D721Med (cell line): ENCODE measurements at regions not wholly inside any gene's neighbourhood (a gene's known extent, or its start where the extent isn't known, plus 50 kb on each side); places are given as distances from the start of the nearest gene placed in this dataset.

Experiments used
- DNase-seq: peaks from one replicate; pipeline ENCODE4 v3.0.0; 2011; ENCODE audit warnings: low spot score; ENCODE audit not compliant: insufficient read length
- FAIRE-seq: peaks from 2 replicates; lab custom pipeline; 2011; peaks lifted over from hg19 to GRCh38; lab: Jason Lieb, UNC
- CTCF ChIP-seq: IDR thresholded peaks from 2 replicates; pipeline ENCODE4 v1.5.1; 2012; ENCODE audit warnings: mild to moderate bottlenecking, control low read depth; ENCODE audit not compliant: insufficient read depth; ENCODE audit errors: missing control alignments

DNA sequence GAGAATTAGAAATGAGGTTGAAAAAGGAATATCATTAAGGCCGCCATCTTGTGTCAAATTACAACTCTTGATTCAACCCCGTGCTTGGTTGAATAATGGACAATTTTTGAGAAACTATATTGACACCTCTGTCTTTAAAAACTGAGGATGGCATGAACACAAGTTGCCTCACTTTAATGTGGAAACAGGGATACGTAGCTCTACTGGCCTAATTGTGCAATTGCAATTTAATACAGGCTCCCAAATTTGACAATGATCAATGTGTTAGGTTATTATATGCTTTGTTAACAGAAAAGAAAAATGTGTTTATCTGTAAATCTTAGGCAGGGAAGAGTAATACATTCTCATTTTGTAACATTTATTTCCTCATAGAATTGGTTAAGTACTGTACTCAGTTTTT is 77.1 kb upstream of the MCTP2 start:
- no peak for TF ChIP-seq CTCF
- FAIRE-seq, result no peak
- DNase-seq, result no peak

- no peak for TF ChIP-seq CTCF
- no peak for FAIRE-seq
- DNase-seq, result no peak
Observed at GRCh38 chr15:94145046-94145445, 86.3 kb upstream of the MCTP2 start.

DNA sequence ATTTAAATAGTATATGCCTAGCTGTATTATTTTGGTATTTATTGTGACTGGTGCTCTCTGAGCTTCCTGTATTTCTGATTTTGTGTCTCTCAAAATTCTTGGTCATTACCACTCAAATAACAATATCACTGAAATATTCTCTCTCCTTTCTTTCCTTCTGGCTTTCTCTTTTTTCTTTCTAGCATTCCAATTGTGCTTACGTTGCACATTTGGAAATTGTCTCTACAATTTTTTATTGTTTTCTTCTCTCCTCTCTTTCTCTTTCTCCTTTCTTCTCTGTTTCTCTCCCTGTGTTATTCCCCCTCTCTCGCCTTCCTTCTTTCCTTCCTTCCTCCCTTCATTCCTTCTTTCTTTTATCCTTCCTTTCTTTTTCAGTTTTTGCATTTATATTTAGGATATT is 89.6 kb upstream of the MCTP2 start:
- TF ChIP-seq CTCF, result no peak
- no peak for FAIRE-seq
- DNase-seq, result no peak

GRCh38 chr15:94135486-94136147 is 95.7 kb upstream of the MCTP2 start:
- FAIRE-seq, result no peak
- no peak for TF ChIP-seq CTCF
- no peak for DNase-seq

DNA sequence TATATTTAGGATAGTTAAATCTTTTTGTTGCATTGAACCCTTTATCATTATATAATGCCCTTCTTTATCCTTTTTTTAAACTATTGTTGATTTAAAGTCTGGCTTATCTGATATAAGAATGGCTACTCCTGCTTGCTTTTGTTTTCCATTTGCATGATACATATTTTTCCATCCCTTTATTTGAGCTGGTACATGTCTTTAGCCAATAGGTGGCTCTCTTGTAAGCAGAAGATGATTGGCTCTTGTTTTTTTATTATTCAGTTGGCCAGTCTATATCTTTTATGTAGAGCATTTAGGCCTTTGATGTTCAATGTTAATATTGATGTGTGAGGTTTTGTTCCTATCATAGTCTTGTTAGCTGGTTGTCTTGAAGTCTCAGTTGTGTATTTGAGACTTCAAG is 99.5 kb upstream of the MCTP2 start:
- no peak for TF ChIP-seq CTCF
- DNase-seq (no peak), FAIRE-seq (no peak)

- FAIRE-seq, result no peak
- DNase-seq, result no peak
Observed at GRCh38 chr15:94130504-94130903, 100.9 kb upstream of the MCTP2 start.

More at GRCh38 chr15:94130504-94130903, 100.9 kb upstream of the MCTP2 start:
- TF ChIP-seq CTCF, result no peak
